ENCODE measurements at regions not wholly inside any gene's neighbourhood (a gene's known extent, or its start where the extent isn't known, plus 50 kb on each side); places are given as distances from the start of the nearest gene placed in this dataset.

DNA sequence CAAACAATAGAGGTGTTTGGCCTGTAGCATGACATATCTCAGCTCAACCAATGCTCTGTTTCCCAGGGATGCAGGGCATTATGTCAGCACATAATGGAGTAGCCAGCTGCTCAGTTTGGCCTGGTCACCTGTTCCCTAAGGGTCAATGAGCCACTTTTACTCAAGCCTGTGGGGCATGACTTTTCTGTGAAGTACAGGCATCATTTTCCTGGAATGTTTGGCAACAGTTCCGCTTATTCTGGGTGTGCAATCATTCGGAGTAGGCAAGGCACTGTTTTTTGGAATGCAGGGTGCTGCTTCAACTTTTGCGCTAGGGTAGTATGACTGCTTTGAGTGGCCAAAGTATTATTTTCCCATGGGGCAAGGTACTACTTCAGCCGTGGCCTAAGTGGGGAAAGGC is 665.4 kb downstream of the EPHA7 start:
- DNase-seq (ENCODE audit: low spot score) = no peak
- H3K4me2 ChIP-seq = no peak overlapping the region
- no peaks in the 10 kb centered on the region for H3K36me3 ChIP-seq (replicated peaks; ENCODE audit: insufficient read depth, low read depth)
- H3K27ac ChIP-seq = no peak overlapping the region
- no peaks in the 10 kb centered on the region for H3K27me3 ChIP-seq
- no peaks in the 10 kb centered on the region for H3K9me2 ChIP-seq (replicated peaks; ENCODE audit: insufficient read depth)
- H4K20me1 ChIP-seq (ENCODE audit: insufficient read depth, poor library complexity, severe bottlenecking) = no peaks in the 10 kb centered on the region
- H3K4me3 ChIP-seq = no peak overlapping the region
- TF ChIP-seq, protein P1, sequence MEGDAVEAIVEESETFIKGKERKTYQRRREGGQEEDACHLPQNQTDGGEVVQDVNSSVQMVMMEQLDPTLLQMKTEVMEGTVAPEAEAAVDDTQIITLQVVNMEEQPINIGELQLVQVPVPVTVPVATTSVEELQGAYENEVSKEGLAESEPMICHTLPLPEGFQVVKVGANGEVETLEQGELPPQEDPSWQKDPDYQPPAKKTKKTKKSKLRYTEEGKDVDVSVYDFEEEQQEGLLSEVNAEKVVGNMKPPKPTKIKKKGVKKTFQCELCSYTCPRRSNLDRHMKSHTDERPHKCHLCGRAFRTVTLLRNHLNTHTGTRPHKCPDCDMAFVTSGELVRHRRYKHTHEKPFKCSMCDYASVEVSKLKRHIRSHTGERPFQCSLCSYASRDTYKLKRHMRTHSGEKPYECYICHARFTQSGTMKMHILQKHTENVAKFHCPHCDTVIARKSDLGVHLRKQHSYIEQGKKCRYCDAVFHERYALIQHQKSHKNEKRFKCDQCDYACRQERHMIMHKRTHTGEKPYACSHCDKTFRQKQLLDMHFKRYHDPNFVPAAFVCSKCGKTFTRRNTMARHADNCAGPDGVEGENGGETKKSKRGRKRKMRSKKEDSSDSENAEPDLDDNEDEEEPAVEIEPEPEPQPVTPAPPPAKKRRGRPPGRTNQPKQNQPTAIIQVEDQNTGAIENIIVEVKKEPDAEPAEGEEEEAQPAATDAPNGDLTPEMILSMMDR (IDR thresholded peaks at IDR 0.05; ENCODE audit: poor library complexity) = no peak
- TF ChIP-seq EZH2phosphoT487 (IDR thresholded peaks at IDR 0.05; ENCODE audit: low read depth, severe bottlenecking, unreplicated experiment) (no peak), EZH2 (IDR thresholded peaks at IDR 0.05; ENCODE audit: borderline replicate concordance) (no peak)
- H2AFZ ChIP-seq = no peak overlapping the region
- WGBS (ENCODE audit: low lambda C conversion rate, missing lambda C conversion rate) = 97% methylated on average over 4 of the region's 4 CpGs
- H3K79me2 ChIP-seq = no peaks in the 10 kb centered on the region
- H3K4me1 ChIP-seq (ENCODE audit: insufficient read depth) = no peaks in the 10 kb centered on the region
- no peaks in the 10 kb centered on the region for H3K9me3 ChIP-seq (ENCODE audit: low read depth)

DNA sequence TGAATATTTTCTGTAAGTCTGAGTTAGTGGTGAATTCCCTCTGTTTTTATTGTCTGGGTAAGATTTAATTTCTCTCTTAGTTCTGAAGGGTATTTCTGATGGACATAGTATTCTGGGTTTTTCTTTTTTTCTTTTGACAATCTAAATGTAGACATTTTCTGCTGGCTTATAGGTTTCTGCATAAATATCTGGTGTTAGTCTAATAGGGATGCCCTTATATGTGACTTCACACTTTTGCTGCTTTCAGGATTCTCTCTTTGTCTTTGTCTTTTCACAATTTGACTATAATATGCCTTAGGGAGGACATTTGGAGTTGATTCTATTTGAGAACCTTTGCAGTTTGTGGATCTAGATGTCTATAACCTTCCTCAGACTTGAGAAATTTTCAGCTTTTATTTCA is 667.2 kb downstream of the EPHA7 start:
- Histone ChIP-seq H3K9me3 (ENCODE audit: low read depth) (no peaks in the 10 kb centered on the region), H3K27me3 (no peaks in the 10 kb centered on the region), H3K79me2 (no peaks in the 10 kb centered on the region), H2AFZ (no peak overlapping the region), H3K4me1 (ENCODE audit: insufficient read depth) (no peaks in the 10 kb centered on the region), H4K20me1 (ENCODE audit: insufficient read depth, poor library complexity, severe bottlenecking) (no peaks in the 10 kb centered on the region), H3K4me2 (no peak overlapping the region), H3K4me3 (no peak overlapping the region), H3K9me2 (replicated peaks; ENCODE audit: insufficient read depth) (no peaks in the 10 kb centered on the region), H3K27ac (no peak overlapping the region), H3K36me3 (replicated peaks; ENCODE audit: insufficient read depth, low read depth) (no peaks in the 10 kb centered on the region)
- TF ChIP-seq EZH2phosphoT487 (IDR thresholded peaks at IDR 0.05; ENCODE audit: low read depth, severe bottlenecking, unreplicated experiment) = no peak
- TF ChIP-seq, protein P1 (IDR thresholded peaks at IDR 0.05; ENCODE audit: poor library complexity) = no peak
- no peak for TF ChIP-seq EZH2 (IDR thresholded peaks at IDR 0.05; ENCODE audit: borderline replicate concordance)
- no peak for DNase-seq (ENCODE audit: low spot score)

DNA sequence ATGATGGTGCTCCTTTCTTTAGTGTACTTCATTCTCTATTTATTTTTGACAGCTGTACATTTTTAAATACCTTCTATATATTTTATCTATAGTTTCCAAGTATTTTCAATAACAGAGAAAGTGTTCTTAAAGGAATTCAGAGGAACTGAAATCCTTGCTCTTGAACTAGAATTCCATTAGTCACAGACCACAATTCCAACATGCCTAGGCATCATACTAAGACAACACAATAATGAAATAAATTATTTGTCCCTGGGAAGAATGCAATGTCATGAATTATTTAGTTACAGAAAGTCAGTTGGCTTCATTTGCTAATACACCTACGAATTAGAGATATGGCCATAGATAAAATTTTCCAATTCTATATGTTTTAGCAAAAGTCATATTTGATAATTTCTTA is 671.2 kb downstream of the EPHA7 start:
- no peak for TF ChIP-seq EZH2phosphoT487 (IDR thresholded peaks at IDR 0.05; ENCODE audit: low read depth, severe bottlenecking, unreplicated experiment)
- TF ChIP-seq EZH2 (IDR thresholded peaks at IDR 0.05; ENCODE audit: borderline replicate concordance) = no peak
- TF ChIP-seq, protein P1 (IDR thresholded peaks at IDR 0.05; ENCODE audit: poor library complexity) = no peak
- Histone ChIP-seq H3K4me2 (no peak overlapping the region), H3K27me3 (no peaks in the 10 kb centered on the region), H3K4me3 (no peak overlapping the region), H4K20me1 (ENCODE audit: insufficient read depth, poor library complexity, severe bottlenecking) (no peaks in the 10 kb centered on the region), H3K79me2 (no peaks in the 10 kb centered on the region), H3K9me3 (ENCODE audit: low read depth) (no peaks in the 10 kb centered on the region), H3K9me2 (replicated peaks; ENCODE audit: insufficient read depth) (no peaks in the 10 kb centered on the region), H3K4me1 (ENCODE audit: insufficient read depth) (no peaks in the 10 kb centered on the region), H2AFZ (no peak overlapping the region), H3K36me3 (replicated peaks; ENCODE audit: insufficient read depth, low read depth) (no peaks in the 10 kb centered on the region), H3K27ac (no peak overlapping the region)
- 89% methylated on average over 1 of the region's 1 CpG for WGBS (ENCODE audit: low lambda C conversion rate, missing lambda C conversion rate)
- DNase-seq (ENCODE audit: low spot score) = no peak

DNA sequence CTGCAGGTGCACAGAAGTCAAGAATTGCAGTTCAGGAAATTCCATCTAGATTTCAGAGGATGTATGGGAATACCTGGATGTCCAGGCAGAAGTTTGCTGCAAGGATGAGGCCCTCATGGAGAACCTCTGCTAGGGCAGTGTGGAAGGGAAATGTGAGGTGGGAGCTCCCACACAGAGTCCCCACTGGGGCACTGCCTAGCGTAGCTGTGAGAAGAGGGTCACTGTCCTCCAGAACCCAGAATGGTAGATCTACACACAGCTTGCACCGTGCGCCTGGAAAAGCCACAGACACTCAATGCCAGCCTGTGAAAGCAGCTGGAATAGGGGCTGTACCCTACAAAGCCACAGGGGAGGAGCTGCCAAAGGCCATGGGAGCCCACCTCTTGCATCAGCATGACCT is 681.4 kb downstream of the EPHA7 start:
- no peak for DNase-seq (ENCODE audit: low spot score)
- TF ChIP-seq EZH2 (IDR thresholded peaks at IDR 0.05; ENCODE audit: borderline replicate concordance) (no peak), EZH2phosphoT487 (IDR thresholded peaks at IDR 0.05; ENCODE audit: low read depth, severe bottlenecking, unreplicated experiment) (no peak)
- TF ChIP-seq, protein P1 (IDR thresholded peaks at IDR 0.05; ENCODE audit: poor library complexity) = no peak
- 89% methylated on average over 3 of the region's 3 CpGs for WGBS (ENCODE audit: low lambda C conversion rate, missing lambda C conversion rate)

More for the DNA sequence above, 681.4 kb downstream of the EPHA7 start:
- Histone ChIP-seq H3K9me2 (replicated peaks; ENCODE audit: insufficient read depth) (no peaks in the 10 kb centered on the region), H2AFZ (no peak overlapping the region), H3K4me3 (no peak overlapping the region), H4K20me1 (ENCODE audit: insufficient read depth, poor library complexity, severe bottlenecking) (no peaks in the 10 kb centered on the region), H3K27me3 (no peaks in the 10 kb centered on the region), H3K79me2 (no peaks in the 10 kb centered on the region), H3K36me3 (replicated peaks; ENCODE audit: insufficient read depth, low read depth) (no peaks in the 10 kb centered on the region), H3K4me2 (no peak overlapping the region), H3K27ac (no peak overlapping the region), H3K4me1 (ENCODE audit: insufficient read depth) (no peaks in the 10 kb centered on the region), H3K9me3 (ENCODE audit: low read depth) (no peaks in the 10 kb centered on the region)

All from hepatocyte (in vitro differentiated cells).